Naive thymus-derived CD8-positive, alpha-beta T cell (primary cell): ENCODE measurements at regions not wholly inside any gene's neighbourhood (a gene's known extent, or its start where the extent isn't known, plus 50 kb on each side); places are given as distances from the start of the nearest gene placed in this dataset.

ENCODE experiments used
- ATAC-seq, 2 donors: fragments of 150-1000 bp; cut with Tn5 transposase in 1 of 2; sonication (Bioruptor Pico), chemical (Tn5 transposase) in 1 of 2; 1 replicate in 1 of 2; 2 replicates in 1 of 2; pipeline ENCODE4 v1.10.0; 2021; ENCODE audit warnings: mild to moderate bottlenecking in 2 of 2, moderate library complexity in 2 of 2
- POLR2A ChIA-PET: fragments of 350-600 bp; sonication (Branson Sonifier 250); formaldehyde crosslinking; loops from one replicate; lab custom pipeline; 2021; ENCODE audit warnings: antibody characterized with exemption; lab: Charles Lee
- DNase-seq, 10 donors: peaks; one replicate each; pipeline versions ENCODE4 v3.0.0 to v3.0.0-alpha.2; 2020 to 2022
- H3K27ac Mint-ChIP-seq, 10 donors: one replicate each; pipeline ENCODE4 v1.8.0; 2020 to 2022; ENCODE audit warnings: mild to moderate bottlenecking in 10 of 10, mixed read lengths in 10 of 10, moderate library complexity in 4 of 10, inconsistent platforms in 1 of 10
- H3K27me3 Mint-ChIP-seq, 5 donors: one replicate each; pipeline ENCODE4 v1.8.0; 2021 to 2022; ENCODE audit warnings: mixed read lengths in 5 of 5
- H3K36me3 Mint-ChIP-seq, 3 donors: one replicate each; pipeline ENCODE4 v1.8.0; 2020 to 2022; ENCODE audit warnings: mixed read lengths in 3 of 3, mild to moderate bottlenecking in 2 of 3, inconsistent platforms in 1 of 3
- H3K4me1 Mint-ChIP-seq, 4 donors: one replicate each; pipeline ENCODE4 v1.8.0; 2021 to 2022; ENCODE audit warnings: mixed read lengths in 4 of 4
- H3K4me3 Mint-ChIP-seq, 10 donors: one replicate each; pipeline ENCODE4 v1.8.0; 2020 to 2022; ENCODE audit warnings: mild to moderate bottlenecking in 10 of 10, mixed read lengths in 10 of 10, moderate library complexity in 6 of 10, inconsistent platforms in 1 of 10
- H3K9me3 Mint-ChIP-seq, 9 donors: one replicate each; pipeline ENCODE4 v1.8.0; 2020 to 2022; ENCODE audit warnings: mixed read lengths in 9 of 9, mild to moderate bottlenecking in 3 of 9, inconsistent platforms in 1 of 9, moderate library complexity in 1 of 9

DNA sequence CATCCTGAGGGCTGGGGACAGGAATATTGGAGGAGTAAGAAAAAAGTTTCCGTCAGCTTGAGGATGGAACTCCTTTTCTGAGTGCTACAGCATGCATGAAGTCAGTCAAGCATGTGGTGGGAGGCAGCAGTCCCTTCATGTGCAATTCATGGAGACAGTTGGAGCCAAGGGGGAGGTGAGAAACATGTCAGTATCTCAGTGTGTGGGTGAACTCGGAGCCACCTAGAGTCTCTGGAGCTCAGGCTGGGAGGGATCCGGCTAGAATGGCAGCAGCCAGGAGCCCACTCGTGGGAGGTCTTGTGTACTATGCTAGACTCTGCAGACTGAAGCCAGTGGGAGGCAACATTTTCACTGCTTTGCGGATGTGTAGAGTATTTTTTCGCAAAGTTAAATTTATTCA, 60.3 kb downstream of the AVPR1A start:
- Mint-ChIP-seq H3K9me3 (no peaks in the 10 kb centered on the region), H3K4me1 (no peaks in the 10 kb centered on the region), H3K4me3 (no peak overlapping the region), H3K36me3 (peaks cover 0 to 4% (median 0%) of the 10 kb centered on the region in 3 donors), H3K27ac (no peak overlapping the region), H3K27me3 (peaks cover 3 to 27% (median 10%) of the 10 kb centered on the region in 5 donors)
- no peak for DNase-seq
- POLR2A ChIA-PET, result no interaction called here
- no peak for ATAC-seq

DNA sequence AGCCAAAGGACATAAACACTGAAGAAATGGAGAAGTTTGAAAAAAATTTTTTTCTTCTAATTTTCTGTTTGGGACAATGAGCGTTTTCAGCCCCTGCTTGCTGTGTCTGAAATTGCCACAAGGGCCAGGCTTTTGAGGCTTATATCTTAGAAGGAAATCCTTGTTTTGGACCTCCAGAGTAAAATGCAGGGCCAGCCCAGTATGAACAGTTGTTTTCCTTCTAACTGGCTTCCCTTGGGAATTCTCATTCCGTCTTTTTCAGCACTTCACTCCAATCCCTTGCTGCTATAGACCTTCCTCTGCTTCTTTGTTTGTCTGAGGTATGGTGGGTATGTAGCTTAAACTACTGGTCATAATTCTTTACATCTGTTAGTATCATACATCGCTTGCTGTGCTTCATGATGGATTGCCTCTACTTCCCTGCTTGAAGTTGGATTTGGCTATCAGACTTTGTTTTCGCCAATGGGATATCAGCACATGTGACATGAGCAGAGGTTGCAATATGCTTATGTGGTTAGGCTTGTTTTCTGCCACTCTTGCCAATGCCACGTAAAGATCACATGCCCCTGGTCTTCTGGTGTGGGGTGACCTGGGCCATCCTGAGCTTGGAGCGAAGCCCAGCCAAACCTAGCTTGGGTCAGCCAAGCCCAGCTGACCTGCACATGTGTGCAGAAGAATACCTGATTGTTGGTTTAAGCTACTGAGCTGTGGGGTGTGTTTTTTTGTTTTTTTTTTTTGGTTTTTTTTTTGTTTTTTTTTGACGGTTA, 64.7 kb downstream of the AVPR1A start:
- Mint-ChIP-seq H3K9me3 (no peaks in the 10 kb centered on the region), H3K4me3 (no peak overlapping the region), H3K4me1 (no peaks in the 10 kb centered on the region), H3K27ac (no peak overlapping the region), H3K36me3 (peaks cover 0 to 4% (median 0%) of the 10 kb centered on the region in 3 donors), H3K27me3 (peaks cover 3 to 31% (median 9%) of the 10 kb centered on the region in 5 donors)
- DNase-seq, result no peak
- no peak for ATAC-seq
- POLR2A ChIA-PET, result no interaction called here

- Mint-ChIP-seq H3K9me3 (no peaks in the 10 kb centered on the region), H3K4me1 (no peaks in the 10 kb centered on the region), H3K36me3 (peaks cover 0 to 4% (median 0%) of the 10 kb centered on the region in 3 donors), H3K4me3 (no peak overlapping the region), H3K27me3 (peaks cover 0 to 25% (median 5%) of the 10 kb centered on the region in 5 donors), H3K27ac (no peak overlapping the region)
- POLR2A ChIA-PET, result no interaction called here
- ATAC-seq (no peak), DNase-seq (no peak)
Observed at GRCh38 chr12:63085120-63085519, 65.9 kb downstream of the AVPR1A start.

- peaks cover 0 to 25% (median 5%) of the 10 kb centered on the region in 5 donors for H3K27me3 Mint-ChIP-seq
- H3K9me3 Mint-ChIP-seq, result no peaks in the 10 kb centered on the region
- no peak overlapping the region for H3K27ac Mint-ChIP-seq
- POLR2A ChIA-PET, result interaction anchor here (0.5 kb wide), 1 partner anchor 593 kb away, joined by 3 read pairs; no protein-coding TSS in a partner anchor
- no peaks in the 10 kb centered on the region for H3K4me1 Mint-ChIP-seq
- ATAC-seq (no peak), DNase-seq (no peak)
- no peak overlapping the region for H3K4me3 Mint-ChIP-seq
- peaks cover 0 to 4% (median 0%) of the 10 kb centered on the region in 3 donors for H3K36me3 Mint-ChIP-seq
Observed at GRCh38 chr12:63084501-63084900, 66.5 kb downstream of the AVPR1A start.

DNA sequence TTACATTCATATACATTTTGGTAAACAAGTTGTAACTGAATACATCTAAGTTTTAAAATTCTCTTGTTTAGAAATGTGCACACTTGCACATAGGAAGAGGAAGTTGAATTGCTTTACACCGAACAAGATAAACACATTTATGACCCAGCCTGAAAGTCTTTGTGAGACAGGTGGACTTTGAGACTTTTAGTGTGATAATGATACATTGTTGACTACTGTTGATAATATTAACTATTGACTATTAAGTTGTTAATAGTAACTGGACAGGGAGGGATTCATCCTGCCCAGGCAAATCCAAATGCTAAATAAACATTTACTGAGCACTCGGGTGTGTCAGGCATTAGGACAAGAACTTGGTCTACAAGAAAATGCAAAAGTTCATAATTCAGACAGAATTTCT, 68.0 kb downstream of the AVPR1A start:
- no peak for DNase-seq
- POLR2A ChIA-PET, result no interaction called here
- no peak for ATAC-seq
- Mint-ChIP-seq H3K4me1 (no peaks in the 10 kb centered on the region), H3K36me3 (no peaks in the 10 kb centered on the region), H3K27me3 (peaks cover 0 to 15% (median 0%) of the 10 kb centered on the region in 5 donors), H3K9me3 (no peaks in the 10 kb centered on the region), H3K27ac (no peak overlapping the region), H3K4me3 (no peak overlapping the region)

DNA sequence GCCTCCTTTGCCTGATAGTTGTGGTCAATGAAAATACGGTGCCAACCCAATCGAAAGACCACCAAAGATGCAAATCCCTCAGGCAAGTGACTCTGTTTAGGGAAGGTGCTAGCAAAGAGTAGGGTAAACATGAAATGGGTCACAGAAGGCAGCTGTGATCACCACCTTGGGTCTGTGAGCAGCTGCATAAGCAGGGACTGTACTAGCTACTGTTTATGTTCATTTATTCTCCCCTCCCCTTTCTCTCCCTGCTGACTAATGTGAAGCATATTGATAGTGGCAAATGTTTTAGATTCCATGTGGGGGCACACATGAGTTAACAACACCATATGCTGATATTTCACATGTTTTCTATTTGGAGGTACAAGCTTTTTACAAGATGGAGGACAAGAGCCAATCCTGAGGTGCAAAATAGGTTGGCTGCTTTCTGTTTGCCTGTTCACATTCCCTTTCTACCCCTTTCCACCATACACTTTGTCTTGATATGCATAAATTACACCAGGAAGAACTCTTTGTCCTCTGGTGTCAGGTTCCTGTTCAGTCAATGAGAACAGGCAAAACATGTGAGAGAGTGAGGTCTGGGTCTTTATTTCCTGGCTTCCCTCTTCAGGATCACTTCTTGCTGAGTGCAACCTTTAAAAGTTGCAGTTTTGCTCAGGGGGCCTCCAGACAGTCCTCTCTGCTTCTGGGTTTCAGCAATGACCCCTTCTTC, 71.1 kb downstream of the AVPR1A start:
- Mint-ChIP-seq H3K4me3 (no peak overlapping the region), H3K9me3 (no peaks in the 10 kb centered on the region), H3K36me3 (no peaks in the 10 kb centered on the region), H3K4me1 (no peaks in the 10 kb centered on the region), H3K27me3 (peaks cover 0 to 5% (median 0%) of the 10 kb centered on the region in 5 donors), H3K27ac (no peak overlapping the region)
- POLR2A ChIA-PET, result no interaction called here
- no peak for DNase-seq
- ATAC-seq, result no peak

DNA sequence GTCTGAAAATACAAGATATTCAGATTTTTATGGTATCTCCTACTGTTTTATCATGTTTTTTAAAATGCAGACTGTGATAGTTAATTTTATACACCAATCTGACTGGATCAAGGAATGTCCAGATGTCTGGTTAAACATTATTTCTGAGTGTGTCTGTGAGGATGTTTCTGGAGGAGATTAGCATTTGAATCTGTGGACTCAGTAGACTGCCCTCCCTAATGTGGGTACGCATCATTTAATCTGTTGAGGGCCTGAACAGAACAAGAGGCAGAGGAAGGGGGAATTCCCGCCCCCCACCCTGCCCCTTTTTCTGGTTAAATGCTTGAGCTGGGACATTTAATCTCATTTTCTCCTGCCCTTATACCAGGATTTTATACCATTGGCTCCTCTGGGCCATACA, 72.1 kb downstream of the AVPR1A start:
- ATAC-seq (no peak), DNase-seq (no peak)
- peaks cover 0 to 7% (median 0%) of the 10 kb centered on the region in 5 donors for H3K27me3 Mint-ChIP-seq
- no peaks in the 10 kb centered on the region for H3K4me1 Mint-ChIP-seq
- no peak overlapping the region for H3K27ac Mint-ChIP-seq
- POLR2A ChIA-PET, result interaction anchor here (0.6 kb wide), 1 partner anchor 12 kb away, joined by 5 read pairs; no protein-coding TSS in a partner anchor
- H3K4me3 Mint-ChIP-seq, result no peak overlapping the region
- H3K9me3 Mint-ChIP-seq, result no peaks in the 10 kb centered on the region
- H3K36me3 Mint-ChIP-seq, result no peaks in the 10 kb centered on the region

DNA sequence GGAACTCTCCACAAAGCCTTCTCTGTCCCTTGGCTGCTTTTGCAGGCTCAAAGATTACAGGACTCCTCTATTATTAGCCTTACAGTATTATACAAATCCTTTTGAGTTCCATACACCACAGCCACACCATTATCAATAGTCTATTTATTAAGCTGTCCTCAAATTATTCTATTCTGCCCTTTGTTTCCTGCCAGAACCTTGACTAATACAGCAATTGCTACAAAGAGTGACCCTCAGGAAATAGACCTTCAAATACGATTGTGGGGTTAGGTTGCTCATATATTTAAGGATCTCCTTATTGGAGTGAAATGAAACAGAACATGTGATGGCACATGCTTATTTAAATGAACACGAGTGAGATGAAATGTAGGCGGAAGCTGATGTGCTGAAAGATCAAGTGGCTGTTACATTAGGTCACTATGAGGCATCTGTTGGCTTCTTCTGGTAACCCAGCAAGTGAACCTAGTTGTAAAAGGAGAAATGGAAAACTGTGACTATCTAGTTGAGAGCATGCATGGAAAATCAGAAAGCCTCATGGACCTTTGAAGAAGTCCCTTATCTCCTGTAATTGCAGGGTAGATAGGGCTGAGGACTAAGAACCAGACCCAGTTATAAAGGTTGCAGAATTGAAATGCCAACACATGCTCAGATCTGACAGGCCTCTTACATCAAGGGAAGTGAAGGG, 75.5 kb downstream of the AVPR1A start:
- DNase-seq (no peak), ATAC-seq (no peak)
- no peaks in the 10 kb centered on the region for H3K4me1 Mint-ChIP-seq
- H3K27me3 Mint-ChIP-seq, result peaks cover 0 to 3% (median 2%) of the 10 kb centered on the region in 5 donors
- H3K4me3 Mint-ChIP-seq, result no peak overlapping the region
- POLR2A ChIA-PET, result no interaction called here
- H3K27ac Mint-ChIP-seq, result no peak overlapping the region
- H3K9me3 Mint-ChIP-seq, result no peaks in the 10 kb centered on the region
- no peaks in the 10 kb centered on the region for H3K36me3 Mint-ChIP-seq

- no peaks in the 10 kb centered on the region for H3K4me1 Mint-ChIP-seq
- ATAC-seq (no peak), DNase-seq (no peak)
- H3K27ac Mint-ChIP-seq, result no peak overlapping the region
- H3K36me3 Mint-ChIP-seq, result no peaks in the 10 kb centered on the region
- no peaks in the 10 kb centered on the region for H3K9me3 Mint-ChIP-seq
- H3K4me3 Mint-ChIP-seq, result no peak overlapping the region
- peaks cover 0 to 3% (median 2%) of the 10 kb centered on the region in 5 donors for H3K27me3 Mint-ChIP-seq
- POLR2A ChIA-PET, result no interaction called here
Observed at GRCh38 chr12:63070709-63071108, 80.3 kb downstream of the AVPR1A start.

GRCh38 chr12:63069860-63070617, 81.0 kb downstream of the AVPR1A start:
- H3K9me3 Mint-ChIP-seq, result no peaks in the 10 kb centered on the region
- H3K36me3 Mint-ChIP-seq, result no peaks in the 10 kb centered on the region
- no peaks in the 10 kb centered on the region for H3K4me1 Mint-ChIP-seq
- peaks cover 0 to 3% (median 2%) of the 10 kb centered on the region in 5 donors for H3K27me3 Mint-ChIP-seq
- no peak overlapping the region for H3K27ac Mint-ChIP-seq
- no peak for DNase-seq
- H3K4me3 Mint-ChIP-seq, result no peak overlapping the region
- ATAC-seq, result no peak
- POLR2A ChIA-PET, result no interaction called here

- POLR2A ChIA-PET, result no interaction called here
- no peaks in the 10 kb centered on the region for H3K36me3 Mint-ChIP-seq
- no peak overlapping the region for H3K27ac Mint-ChIP-seq
- H3K9me3 Mint-ChIP-seq, result no peaks in the 10 kb centered on the region
- no peaks in the 10 kb centered on the region for H3K4me1 Mint-ChIP-seq
- DNase-seq (no peak), ATAC-seq (no peak)
- peaks cover 0 to 4% (median 0%) of the 10 kb centered on the region in 5 donors for H3K27me3 Mint-ChIP-seq
- H3K4me3 Mint-ChIP-seq, result no peak overlapping the region
Observed at GRCh38 chr12:63068857-63069442, 82.1 kb downstream of the AVPR1A start.

GRCh38 chr12:63066782-63067181, 84.2 kb downstream of the AVPR1A start:
- Mint-ChIP-seq H3K4me3 (no peak overlapping the region), H3K36me3 (no peaks in the 10 kb centered on the region), H3K4me1 (no peaks in the 10 kb centered on the region), H3K27me3 (peaks cover 0 to 4% (median 0%) of the 10 kb centered on the region in 5 donors), H3K27ac (no peak overlapping the region), H3K9me3 (no peaks in the 10 kb centered on the region)
- ATAC-seq, result no peak
- DNase-seq, result no peak
- POLR2A ChIA-PET, result interaction anchor here (0.6 kb wide), 1 partner anchor 12 kb away, joined by 5 read pairs; no protein-coding TSS in a partner anchor
